B cell (primary cell): ENCODE measurements at regions not wholly inside any gene's neighbourhood (a gene's known extent, or its start where the extent isn't known, plus 50 kb on each side); places are given as distances from the start of the nearest gene placed in this dataset.

Experiments used
- ATAC-seq: fragments of 200-7000 bp; cut with Tn5 transposase; one replicate; pipeline ENCODE4 v1.10.0; 2021; ENCODE audit warnings: low read depth, mild to moderate bottlenecking, moderate number of reproducible peaks, moderate library complexity
- CTCF ChIA-PET: fragments of 350-600 bp; sonication (Branson Sonifier 250); formaldehyde crosslinking; loops from one replicate; lab custom pipeline; 2021; ENCODE audit warnings: antibody characterized with exemption, inconsistent platforms; lab: Charles Lee
- POLR2A ChIA-PET: fragments of 350-600 bp; sonication (Branson Sonifier 250); formaldehyde crosslinking; loops from one replicate; lab custom pipeline; 2021; ENCODE audit warnings: antibody characterized with exemption; lab: Charles Lee
- DNase-seq: peaks from one replicate; pipeline ENCODE4 v3.0.0; 2013
- H2AFZ ChIP-seq: 2 replicates; pipeline ENCODE4 v1.6.1; 2012; ENCODE audit warnings: mild to moderate bottlenecking, low read depth, low read length; ENCODE audit not compliant: insufficient read depth, poor library complexity, severe bottlenecking
- H3K27ac ChIP-seq, 2 donors: 1 replicate in 1 of 2; 2 replicates in 1 of 2; pipeline ENCODE4 v1.5.1; 2012 to 2013; ENCODE audit warnings: low read length in 2 of 2, mild to moderate bottlenecking in 2 of 2, moderate library complexity in 1 of 2
- H3K27me3 ChIP-seq, 4 experiments: fragments of 200-600 bp in 1 of 4; sonication (generic) in 1 of 4; replicated peaks in 1 of 4; 1 replicate in 2 of 4; 2 replicates in 2 of 4; pipeline versions ENCODE4 v1.6.1 to v1.7.0; 2013 to 2016; ENCODE audit warnings: low read length in 3 of 4, mild to moderate bottlenecking in 2 of 4, mixed read lengths in 1 of 4, moderate library complexity in 1 of 4; ENCODE audit not compliant: insufficient read depth in 4 of 4, control insufficient read depth in 3 of 4; ENCODE audit errors: control extremely low read depth in 1 of 4
- H3K36me3 ChIP-seq, 2 experiments: replicated peaks in 1 of 2; 1 replicate in 1 of 2; 2 replicates in 1 of 2; pipeline versions ENCODE4 v1.6.1 to v1.7.1; 2013; ENCODE audit warnings: low read length in 1 of 2; ENCODE audit not compliant: insufficient read depth in 2 of 2, control insufficient read depth in 1 of 2; ENCODE audit errors: control extremely low read depth in 1 of 2, extremely low read depth in 1 of 2
- H3K4me1 ChIP-seq, 2 donors: fragments of 200-600 bp in 1 of 2; sonication (generic) in 1 of 2; 1 replicate in 1 of 2; 2 replicates in 1 of 2; pipeline versions ENCODE4 v1.5.1 to v1.6.1; 2013 to 2017; ENCODE audit warnings: low read length in 2 of 2; ENCODE audit not compliant: control insufficient read depth in 2 of 2, insufficient read depth in 2 of 2
- H3K4me2 ChIP-seq: replicated peaks from 2 replicates; pipeline ENCODE3; 2012; ENCODE audit warnings: mild to moderate bottlenecking, low read depth, low read length; ENCODE audit not compliant: poor library complexity, severe bottlenecking
- H3K4me3 ChIP-seq, 5 experiments: fragments of 200-600 bp in 1 of 5; sonication (generic) in 1 of 5; 1 replicate in 3 of 5; 2 replicates in 2 of 5; pipeline versions ENCODE4 v1.5.1 to v1.7.0; 2011 to 2016; ENCODE audit warnings: low read length in 4 of 5, mild to moderate bottlenecking in 4 of 5, low read depth in 2 of 5, control low read depth in 1 of 5, moderate library complexity in 1 of 5; ENCODE audit not compliant: insufficient read depth in 1 of 5; ENCODE audit errors: control extremely low read depth in 1 of 5, extremely low read depth in 1 of 5
- H3K79me2 ChIP-seq: fragments of 200-600 bp; sonication (generic); one replicate; pipeline ENCODE4 v1.6.0; 2016; ENCODE audit warnings: low read length; ENCODE audit not compliant: control insufficient read depth, insufficient read depth
- H3K9ac ChIP-seq: fragments of 200-600 bp; sonication (generic); 2 replicates; pipeline ENCODE4 v1.6.1; 2017; ENCODE audit warnings: mild to moderate bottlenecking, low read length, moderate library complexity
- H3K9me3 ChIP-seq, 3 donors: one replicate each; pipeline versions ENCODE4 v1.6.1 to v1.7.1; 2013; ENCODE audit warnings: low read length in 2 of 3; ENCODE audit not compliant: control insufficient read depth in 2 of 3, insufficient read depth in 1 of 3; ENCODE audit errors: control extremely low read depth in 1 of 3
- H4K20me1 ChIP-seq: 2 replicates; pipeline ENCODE4 v1.6.0; 2012; ENCODE audit warnings: mild to moderate bottlenecking, low read length; ENCODE audit not compliant: insufficient read depth, control insufficient read depth, poor library complexity, severe bottlenecking
- H3K27ac Mint-ChIP-seq: one replicate; pipeline ENCODE4 v1.8.0; 2021; ENCODE audit warnings: mixed read lengths
- H3K27me3 Mint-ChIP-seq: one replicate; pipeline ENCODE4 v1.8.0; 2021; ENCODE audit warnings: mixed read lengths
- H3K4me1 Mint-ChIP-seq: one replicate; pipeline ENCODE4 v1.8.0; 2021; ENCODE audit warnings: mixed read lengths
- H3K4me3 Mint-ChIP-seq: one replicate; pipeline ENCODE4 v1.8.0; 2021; ENCODE audit warnings: mixed read lengths
- H3K9me3 Mint-ChIP-seq: one replicate; pipeline ENCODE4 v1.8.0; 2022; ENCODE audit warnings: mixed read lengths; ENCODE audit not compliant: insufficient read depth
- CTCF ChIP-seq: fragments of 200-600 bp; IDR thresholded peaks from one replicate; pipeline ENCODE4 v1.8.0; 2022; ENCODE audit warnings: antibody characterized with exemption, mild to moderate bottlenecking
- EZH2 ChIP-seq: IDR thresholded peaks from 2 replicates; pipeline ENCODE4 v1.6.1; 2012; ENCODE audit warnings: borderline replicate concordance, low read depth, mild to moderate bottlenecking, moderate library complexity, low read length; ENCODE audit not compliant: insufficient read depth, poor library complexity, severe bottlenecking
- WGBS: methylation state at CpG from one replicate; pipeline ENCODE4 v1.1.5; 2013; ENCODE audit warnings: missing lambda C conversion rate; ENCODE audit not compliant: insufficient coverage; 5-methylcytosine and 5-hydroxymethylcytosine counted together
- intact Hi-C: fragments of 100-400 bp; cut with micrococcal nuclease; formaldehyde crosslinking; loops from one replicate; pipeline ENCODE4 v1.10.0; 2022

GRCh38 chr6:48474136-48474535, 363.1 kb upstream of the PTCHD4 start:
- no peaks in the 10 kb centered on the region for H3K9me3 ChIP-seq
- no peak overlapping the region for H3K4me2 ChIP-seq
- no peaks in the 10 kb centered on the region for H3K79me2 ChIP-seq
- no peak overlapping the region for H3K9ac ChIP-seq
- ChIA-PET POLR2A (no interaction called here), CTCF (no interaction called here)
- no peak overlapping the region for H3K27ac ChIP-seq
- no peaks in the 10 kb centered on the region for H3K4me1 Mint-ChIP-seq
- H3K4me1 ChIP-seq = no peaks in the 10 kb centered on the region
- TF ChIP-seq CTCF = no peak
- no peak for TF ChIP-seq EZH2
- WGBS = no CpG with 5 or more reads among the region's 2 CpGs
- ATAC-seq = no peak
- no peak for DNase-seq
- H3K27me3 ChIP-seq = no peaks in the 10 kb centered on the region
- H3K36me3 ChIP-seq = no peaks in the 10 kb centered on the region
- H3K27me3 Mint-ChIP-seq = no peaks in the 10 kb centered on the region
- no peak overlapping the region for H3K27ac Mint-ChIP-seq
- no peaks in the 10 kb centered on the region for H4K20me1 ChIP-seq
- no peak overlapping the region for H3K4me3 ChIP-seq
- no peak overlapping the region for H2AFZ ChIP-seq
- H3K9me3 Mint-ChIP-seq = peaks cover 3% of the 10 kb centered on the region
- no peak overlapping the region for H3K4me3 Mint-ChIP-seq
- intact Hi-C loops = no loop called here

DNA sequence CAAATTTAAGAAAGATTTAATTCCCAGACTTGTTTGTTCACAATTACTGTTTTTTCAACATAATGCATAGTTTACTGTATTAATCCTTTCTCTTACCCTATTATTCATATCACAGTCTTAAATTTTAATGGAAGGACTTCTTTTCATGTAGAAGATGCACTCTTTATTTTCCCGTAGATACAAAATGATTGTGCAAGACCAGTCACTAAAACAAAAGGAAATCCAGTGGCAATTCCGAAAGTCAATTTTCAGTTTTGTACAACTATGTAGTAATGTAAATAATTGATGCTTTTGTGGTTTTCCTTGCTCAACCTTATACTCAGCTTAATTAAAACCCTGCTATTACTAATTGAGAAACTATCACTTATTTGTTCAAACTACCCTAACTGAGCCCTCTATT, 361.5 kb upstream of the PTCHD4 start:
- no peaks in the 10 kb centered on the region for H3K27me3 ChIP-seq
- Mint-ChIP-seq H3K4me3 (no peak overlapping the region), H3K9me3 (no peaks in the 10 kb centered on the region), H3K27me3 (no peaks in the 10 kb centered on the region), H3K27ac (no peak overlapping the region), H3K4me1 (no peaks in the 10 kb centered on the region)
- intact Hi-C loops = no loop called here
- H3K79me2 ChIP-seq = no peaks in the 10 kb centered on the region
- no peak overlapping the region for H3K4me2 ChIP-seq
- no peaks in the 10 kb centered on the region for H3K36me3 ChIP-seq
- ChIA-PET CTCF (no interaction called here), POLR2A (no interaction called here)
- H3K27ac ChIP-seq = no peak overlapping the region
- no peaks in the 10 kb centered on the region for H3K4me1 ChIP-seq
- H3K9ac ChIP-seq = no peak overlapping the region
- TF ChIP-seq CTCF = no peak
- no peak for TF ChIP-seq EZH2
- H3K9me3 ChIP-seq = no peaks in the 10 kb centered on the region
- no peaks in the 10 kb centered on the region for H4K20me1 ChIP-seq
- no peak for DNase-seq
- no CpG with 5 or more reads among the region's 2 CpGs for WGBS
- no peak for ATAC-seq
- H2AFZ ChIP-seq = no peak overlapping the region
- no peak overlapping the region for H3K4me3 ChIP-seq
